Endothelial cell of umbilical vein (primary cell): ENCODE measurements at regions not wholly inside any gene's neighbourhood (a gene's known extent, or its start where the extent isn't known, plus 50 kb on each side); places are given as distances from the start of the nearest gene placed in this dataset.

Experiments used
- EZH2 ChIP-seq: IDR thresholded peaks from 2 replicates; pipeline ENCODE4 v1.6.1; 2012; ENCODE audit warnings: borderline replicate concordance, low read depth, mild to moderate bottlenecking, moderate library complexity, low read length, inconsistent platforms; ENCODE audit not compliant: severe bottlenecking
- POLR2A ChIP-seq: IDR thresholded peaks from 2 replicates; pipeline ENCODE4 v1.6.1; 2012; ENCODE audit warnings: low read depth, mild to moderate bottlenecking, control low read depth, low read length
- TF ChIP-seq, protein P1 (sequence below), 2 donors: IDR thresholded peaks; 1 replicate in 1 of 2; 2 replicates in 1 of 2; pipeline ENCODE4 v1.5.1; 2011; ENCODE audit warnings: low read length in 2 of 2, mild to moderate bottlenecking in 2 of 2, moderate library complexity in 2 of 2, control low read depth in 1 of 2, inconsistent platforms in 1 of 2, low read depth in 1 of 2; ENCODE audit not compliant: insufficient read depth in 1 of 2; ENCODE audit errors: extremely low read depth in 1 of 2
- TF ChIP-seq, protein P2 (sequence below): IDR thresholded peaks from 2 replicates; pipeline ENCODE4 v1.6.1; 2011; ENCODE audit not compliant: insufficient read depth, insufficient read length

DNA sequence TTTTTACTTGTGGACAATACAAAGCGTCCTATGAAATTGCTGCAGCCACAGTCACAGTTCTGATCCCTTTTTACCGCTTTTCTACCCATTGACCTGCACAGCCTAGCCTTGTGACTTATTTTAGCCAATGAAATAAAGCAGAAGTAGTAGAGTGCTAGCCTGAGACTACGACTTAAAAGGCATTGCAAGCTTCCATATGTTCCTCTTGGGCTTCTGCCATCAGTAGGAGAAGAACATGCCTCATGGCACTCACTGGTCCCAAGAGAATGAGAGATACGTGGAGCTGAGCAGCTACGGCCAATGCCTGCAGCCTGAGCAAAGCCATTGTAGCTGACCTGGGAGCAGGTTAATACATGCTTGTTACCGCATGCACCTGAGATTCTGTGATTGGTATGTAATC, 416.6 kb upstream of the CLINT1 start:
- TF ChIP-seq, protein P1, sequence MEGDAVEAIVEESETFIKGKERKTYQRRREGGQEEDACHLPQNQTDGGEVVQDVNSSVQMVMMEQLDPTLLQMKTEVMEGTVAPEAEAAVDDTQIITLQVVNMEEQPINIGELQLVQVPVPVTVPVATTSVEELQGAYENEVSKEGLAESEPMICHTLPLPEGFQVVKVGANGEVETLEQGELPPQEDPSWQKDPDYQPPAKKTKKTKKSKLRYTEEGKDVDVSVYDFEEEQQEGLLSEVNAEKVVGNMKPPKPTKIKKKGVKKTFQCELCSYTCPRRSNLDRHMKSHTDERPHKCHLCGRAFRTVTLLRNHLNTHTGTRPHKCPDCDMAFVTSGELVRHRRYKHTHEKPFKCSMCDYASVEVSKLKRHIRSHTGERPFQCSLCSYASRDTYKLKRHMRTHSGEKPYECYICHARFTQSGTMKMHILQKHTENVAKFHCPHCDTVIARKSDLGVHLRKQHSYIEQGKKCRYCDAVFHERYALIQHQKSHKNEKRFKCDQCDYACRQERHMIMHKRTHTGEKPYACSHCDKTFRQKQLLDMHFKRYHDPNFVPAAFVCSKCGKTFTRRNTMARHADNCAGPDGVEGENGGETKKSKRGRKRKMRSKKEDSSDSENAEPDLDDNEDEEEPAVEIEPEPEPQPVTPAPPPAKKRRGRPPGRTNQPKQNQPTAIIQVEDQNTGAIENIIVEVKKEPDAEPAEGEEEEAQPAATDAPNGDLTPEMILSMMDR (IDR thresholded peaks at IDR 0.05; ENCODE audit: extremely low read depth in 1 of 2, insufficient read depth in 1 of 2, low read depth in 1 of 2, low read length in 2 of 2) = no peak
- TF ChIP-seq POLR2A (no peak), EZH2 (no peak)
- TF ChIP-seq, protein P2, sequence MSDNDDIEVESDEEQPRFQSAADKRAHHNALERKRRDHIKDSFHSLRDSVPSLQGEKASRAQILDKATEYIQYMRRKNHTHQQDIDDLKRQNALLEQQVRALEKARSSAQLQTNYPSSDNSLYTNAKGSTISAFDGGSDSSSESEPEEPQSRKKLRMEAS = no peak
